ENCODE measurements at regions not wholly inside any gene's neighbourhood (a gene's known extent, or its start where the extent isn't known, plus 50 kb on each side); places are given as distances from the start of the nearest gene placed in this dataset.

- H3K9me3 ChIP-seq (ENCODE audit: low read depth): no peaks in the 10 kb centered on the region
- H3K4me2 ChIP-seq: no peak overlapping the region
- no peak overlapping the region for H3K4me3 ChIP-seq
- no peaks in the 10 kb centered on the region for H3K9me2 ChIP-seq (replicated peaks; ENCODE audit: insufficient read depth)
- H3K27ac ChIP-seq: no peak overlapping the region
- H4K20me1 ChIP-seq (ENCODE audit: insufficient read depth, poor library complexity, severe bottlenecking): no peaks in the 10 kb centered on the region
- WGBS (ENCODE audit: low lambda C conversion rate, missing lambda C conversion rate): 66% methylated on average over 4 of the region's 4 CpGs
- no peak for DNase-seq (ENCODE audit: low spot score)
- no peaks in the 10 kb centered on the region for H3K36me3 ChIP-seq (replicated peaks; ENCODE audit: insufficient read depth, low read depth)
- no peaks in the 10 kb centered on the region for H3K79me2 ChIP-seq
- H2AFZ ChIP-seq: no peak overlapping the region
- no peaks in the 10 kb centered on the region for H3K27me3 ChIP-seq
- TF ChIP-seq EZH2phosphoT487 (IDR thresholded peaks at IDR 0.05; ENCODE audit: low read depth, severe bottlenecking, unreplicated experiment): no peak
- no peak for TF ChIP-seq CTCF (IDR thresholded peaks at IDR 0.05; ENCODE audit: poor library complexity)
- TF ChIP-seq EZH2 (IDR thresholded peaks at IDR 0.05; ENCODE audit: borderline replicate concordance): no peak
- H3K4me1 ChIP-seq (ENCODE audit: insufficient read depth): peaks cover 5% of the 10 kb centered on the region
Measured at GRCh38 chr9:38274800-38275199, 117.7 kb upstream of the ALDH1B1 start.

GRCh38 chr9:38272710-38273109 is 119.8 kb upstream of the ALDH1B1 start:
- no peak for DNase-seq (ENCODE audit: low spot score)
- Histone ChIP-seq H3K9me3 (ENCODE audit: low read depth) (no peaks in the 10 kb centered on the region), H3K4me3 (no peak overlapping the region), H2AFZ (no peak overlapping the region), H4K20me1 (ENCODE audit: insufficient read depth, poor library complexity, severe bottlenecking) (no peaks in the 10 kb centered on the region), H3K27ac (no peak overlapping the region), H3K4me1 (ENCODE audit: insufficient read depth) (peaks cover 5% of the 10 kb centered on the region), H3K27me3 (peaks cover 5% of the 10 kb centered on the region), H3K79me2 (no peaks in the 10 kb centered on the region), H3K9me2 (replicated peaks; ENCODE audit: insufficient read depth) (no peaks in the 10 kb centered on the region), H3K36me3 (replicated peaks; ENCODE audit: insufficient read depth, low read depth) (no peaks in the 10 kb centered on the region), H3K4me2 (no peak overlapping the region)
- WGBS (ENCODE audit: low lambda C conversion rate, missing lambda C conversion rate): 55% methylated on average over 1 of the region's 1 CpG
- TF ChIP-seq EZH2 (IDR thresholded peaks at IDR 0.05; ENCODE audit: borderline replicate concordance) (no peak), EZH2phosphoT487 (IDR thresholded peaks at IDR 0.05; ENCODE audit: low read depth, severe bottlenecking, unreplicated experiment) (no peak), CTCF (IDR thresholded peaks at IDR 0.05; ENCODE audit: poor library complexity) (no peak)

- Histone ChIP-seq H2AFZ (no peak overlapping the region), H3K9me2 (replicated peaks; ENCODE audit: insufficient read depth) (no peaks in the 10 kb centered on the region), H3K27ac (no peak overlapping the region), H3K36me3 (replicated peaks; ENCODE audit: insufficient read depth, low read depth) (no peaks in the 10 kb centered on the region), H3K9me3 (ENCODE audit: low read depth) (no peaks in the 10 kb centered on the region), H3K4me3 (no peak overlapping the region), H3K4me1 (ENCODE audit: insufficient read depth) (peaks cover 5% of the 10 kb centered on the region), H4K20me1 (ENCODE audit: insufficient read depth, poor library complexity, severe bottlenecking) (no peaks in the 10 kb centered on the region), H3K4me2 (no peak overlapping the region), H3K27me3 (peaks cover 5% of the 10 kb centered on the region), H3K79me2 (no peaks in the 10 kb centered on the region)
- no peak for TF ChIP-seq EZH2 (IDR thresholded peaks at IDR 0.05; ENCODE audit: borderline replicate concordance)
- TF ChIP-seq EZH2phosphoT487 (IDR thresholded peaks at IDR 0.05; ENCODE audit: low read depth, severe bottlenecking, unreplicated experiment): no peak
- TF ChIP-seq CTCF (IDR thresholded peaks at IDR 0.05; ENCODE audit: poor library complexity): no peak
- WGBS (ENCODE audit: low lambda C conversion rate, missing lambda C conversion rate): 69% methylated on average over 3 of the region's 3 CpGs
- DNase-seq (ENCODE audit: low spot score): no peak
Measured at GRCh38 chr9:38271666-38272241, 120.7 kb upstream of the ALDH1B1 start.
